ENCODE measurements at regions not wholly inside any gene's neighbourhood (a gene's known extent, or its start where the extent isn't known, plus 50 kb on each side); places are given as distances from the start of the nearest gene placed in this dataset.

GRCh38 chr12:124627956-124628355 is 60.5 kb upstream of the NCOR2 start:
- Histone ChIP-seq H2BK120ac (ENCODE audit: low read depth, low read length, poor library complexity, severe bottlenecking) (no peak overlapping the region), H2BK15ac (ENCODE audit: low read depth, low read length) (no peak overlapping the region), H3K56ac (ENCODE audit: insufficient read length, low read depth, low read length) (no peak overlapping the region), H3K14ac (ENCODE audit: insufficient read depth, low read length) (no peak overlapping the region), H4K91ac (ENCODE audit: insufficient read length, low read depth, low read length) (no peak overlapping the region), H4K8ac (replicated peaks; ENCODE audit: insufficient read length, low read depth, low read length) (no peak overlapping the region), H3K23ac (ENCODE audit: insufficient read length, low read depth, low read length) (no peak overlapping the region), H3K9ac (ENCODE audit: extremely low read depth, insufficient read length, low read length) (no peak overlapping the region), H3K23me2 (ENCODE audit: insufficient read length, low read depth, low read length, poor library complexity, severe bottlenecking) (no peaks in the 10 kb centered on the region), H3K4ac (ENCODE audit: low read depth, low read length) (no peak overlapping the region), H3T11ph (ENCODE audit: low read length) (no peak overlapping the region), H4K5ac (ENCODE audit: insufficient read length, low read depth, low read length) (no peak overlapping the region), H3K27me3 (ENCODE audit: insufficient read depth, low read length) (no peaks in the 10 kb centered on the region), H3K79me2 (ENCODE audit: insufficient read depth, low read length) (no peaks in the 10 kb centered on the region), H2AK5ac (ENCODE audit: insufficient read length, low read length) (no peak overlapping the region), H3K4me2 (ENCODE audit: insufficient read depth, insufficient read length, low read length) (no peak overlapping the region), H3K18ac (ENCODE audit: insufficient read length, low read depth, low read length) (no peak overlapping the region), H3K9me3 (ENCODE audit: control insufficient read depth, low read depth, low read length) (no peaks in the 10 kb centered on the region), H2AFZ (ENCODE audit: low read length) (no peak overlapping the region), H3K27ac (ENCODE audit: insufficient read length, low read depth, low read length) (no peak overlapping the region), H2BK12ac (ENCODE audit: insufficient read length, low read depth, low read length) (no peak overlapping the region), H2BK20ac (ENCODE audit: low read depth, low read length, poor library complexity, severe bottlenecking) (no peak overlapping the region), H3K79me1 (ENCODE audit: insufficient read depth, low read depth, low read length, poor library complexity, severe bottlenecking) (no peaks in the 10 kb centered on the region), H3K4me1 (ENCODE audit: insufficient read depth, low read length) (peaks cover 2% of the 10 kb centered on the region; the same call in 1 of the 2 replicates), H4K20me1 (ENCODE audit: control insufficient read depth, insufficient read depth, insufficient read length) (no peaks in the 10 kb centered on the region), H2BK5ac (ENCODE audit: insufficient read length, low read length) (no peak overlapping the region)
- TF ChIP-seq, protein P1, sequence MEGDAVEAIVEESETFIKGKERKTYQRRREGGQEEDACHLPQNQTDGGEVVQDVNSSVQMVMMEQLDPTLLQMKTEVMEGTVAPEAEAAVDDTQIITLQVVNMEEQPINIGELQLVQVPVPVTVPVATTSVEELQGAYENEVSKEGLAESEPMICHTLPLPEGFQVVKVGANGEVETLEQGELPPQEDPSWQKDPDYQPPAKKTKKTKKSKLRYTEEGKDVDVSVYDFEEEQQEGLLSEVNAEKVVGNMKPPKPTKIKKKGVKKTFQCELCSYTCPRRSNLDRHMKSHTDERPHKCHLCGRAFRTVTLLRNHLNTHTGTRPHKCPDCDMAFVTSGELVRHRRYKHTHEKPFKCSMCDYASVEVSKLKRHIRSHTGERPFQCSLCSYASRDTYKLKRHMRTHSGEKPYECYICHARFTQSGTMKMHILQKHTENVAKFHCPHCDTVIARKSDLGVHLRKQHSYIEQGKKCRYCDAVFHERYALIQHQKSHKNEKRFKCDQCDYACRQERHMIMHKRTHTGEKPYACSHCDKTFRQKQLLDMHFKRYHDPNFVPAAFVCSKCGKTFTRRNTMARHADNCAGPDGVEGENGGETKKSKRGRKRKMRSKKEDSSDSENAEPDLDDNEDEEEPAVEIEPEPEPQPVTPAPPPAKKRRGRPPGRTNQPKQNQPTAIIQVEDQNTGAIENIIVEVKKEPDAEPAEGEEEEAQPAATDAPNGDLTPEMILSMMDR (conservative IDR thresholded peaks at IDR 0.05), result no peak
- H3K4me3 Mint-ChIP-seq, result no peak overlapping the region
- H3K9me3 Mint-ChIP-seq, result no peaks in the 10 kb centered on the region; a peak in 1 of 5 replicates
- no peak for DNase-seq
- H3K27me3 Mint-ChIP-seq (ENCODE audit: low read depth), result peaks cover 2% of the 10 kb centered on the region; the same call in 1 of the 2 replicates
- no peak overlapping the region; a peak in 1 of 7 replicates for H3K27ac Mint-ChIP-seq
- H3K4me1 Mint-ChIP-seq, result peaks cover 21 to 29% of the 10 kb centered on the region in 2 experiments
- no CpG with 5 or more reads among the region's 3 CpGs for WGBS (ENCODE audit: extremely low coverage, insufficient read length, low lambda C conversion rate)
- no peaks in the 10 kb centered on the region for H3K36me3 Mint-ChIP-seq (ENCODE audit: insufficient read depth in 1 of 3, low read depth in 3 of 3)

Measured in H9 (cell line).